Neural cell (in vitro differentiated cells): ENCODE measurements at regions not wholly inside any gene's neighbourhood (a gene's known extent, or its start where the extent isn't known, plus 50 kb on each side); places are given as distances from the start of the nearest gene placed in this dataset.

ENCODE experiments used
- H2AFZ ChIP-seq: fragments of 200-600, 300-800 bp; sonication (generic), shearing (Covaris generic); 2 replicates; pipeline ENCODE4 v1.6.0; 2014; ENCODE audit warnings: low read depth, mild to moderate bottlenecking, antibody characterized with exemption, low read length, moderate library complexity
- H3F3A ChIP-seq: fragments of 200-600 bp; shearing (Covaris generic); 2 replicates; pipeline ENCODE4 v1.6.1; 2016; ENCODE audit warnings: mild to moderate bottlenecking, moderate library complexity, mixed read lengths, antibody characterized with exemption, low read length; ENCODE audit not compliant: insufficient read depth, poor library complexity, severe bottlenecking
- H3K27ac ChIP-seq: fragments of 200-600, 300-800 bp; sonication (generic), shearing (Covaris generic); 2 replicates; pipeline ENCODE4 v1.5.1; 2014; ENCODE audit warnings: mild to moderate bottlenecking, low read length, moderate library complexity
- H3K27me3 ChIP-seq: fragments of 300-800, 200-600 bp; sonication (generic), shearing (Covaris generic); 2 replicates; pipeline ENCODE4 v1.6.0; 2014; ENCODE audit warnings: mild to moderate bottlenecking, low read depth, low read length, moderate library complexity; ENCODE audit not compliant: insufficient read depth
- H3K36me3 ChIP-seq: fragments of 300-800, 200-600 bp; sonication (generic), shearing (Covaris generic); 2 replicates; pipeline ENCODE4 v1.5.1; 2014; ENCODE audit warnings: mild to moderate bottlenecking, antibody characterized with exemption, low read length, moderate library complexity; ENCODE audit not compliant: insufficient read depth
- H3K4me2 ChIP-seq: fragments of 300-800, 200-600 bp; sonication (generic), shearing (Covaris generic); 2 replicates; pipeline ENCODE4 v1.6.0; 2014; ENCODE audit warnings: mild to moderate bottlenecking, low read length
- H3K4me3 ChIP-seq: fragments of 300-800, 200-600 bp; sonication (generic), shearing (Covaris generic); 2 replicates; pipeline ENCODE4 v1.5.1; 2014; ENCODE audit warnings: mild to moderate bottlenecking, low read length, moderate library complexity
- H3K79me2 ChIP-seq: fragments of 200-600 bp; shearing (Covaris generic); replicated peaks from 2 replicates; pipeline ENCODE4 v1.6.0; 2014; ENCODE audit warnings: mild to moderate bottlenecking, low read length, moderate library complexity; ENCODE audit not compliant: insufficient read depth
- H3K9ac ChIP-seq: fragments of 300-800, 200-600 bp; sonication (generic), shearing (Covaris generic); 2 replicates; pipeline ENCODE4 v1.6.1; 2016; ENCODE audit warnings: mild to moderate bottlenecking, low read length, mixed read lengths
- H3K9me2 ChIP-seq: fragments of 200-600 bp; shearing (Covaris generic); 2 replicates; pipeline ENCODE4 v1.6.1; 2016; ENCODE audit warnings: mild to moderate bottlenecking, low read length, mixed read lengths; ENCODE audit not compliant: insufficient read depth
- H3K9me3 ChIP-seq: fragments of 200-600, 300-800 bp; sonication (generic), shearing (Covaris generic); 2 replicates; pipeline ENCODE4 v1.6.1; 2016; ENCODE audit warnings: mild to moderate bottlenecking, mixed run types, low read length, moderate library complexity, mixed read lengths
- H4K20me1 ChIP-seq: fragments of 200-600 bp; shearing (Covaris generic); 2 replicates; pipeline ENCODE4 v1.6.1; 2016; ENCODE audit warnings: mild to moderate bottlenecking, mixed run types; ENCODE audit not compliant: insufficient read depth
- EP300 ChIP-seq: fragments of 450-650 bp; conservative IDR thresholded peaks from 2 replicates; pipeline ENCODE4 v1.6.1; 2014; ENCODE audit warnings: antibody characterized with exemption, mild to moderate bottlenecking, moderate library complexity; ENCODE audit not compliant: poor library complexity, severe bottlenecking
- EZH2 ChIP-seq: fragments of 200-600, 300-800 bp; shearing (Covaris generic), sonication (generic); IDR thresholded peaks from 2 replicates; pipeline ENCODE4 v1.6.1; 2014; ENCODE audit warnings: antibody characterized with exemption, low read length, borderline replicate concordance, mild to moderate bottlenecking; ENCODE audit not compliant: insufficient read depth, poor library complexity, severe bottlenecking
- MXI1 ChIP-seq: fragments of 450-650 bp; conservative IDR thresholded peaks from 2 replicates; pipeline ENCODE4 v1.6.1; 2014; ENCODE audit warnings: antibody characterized with exemption, mild to moderate bottlenecking; ENCODE audit not compliant: poor library complexity, severe bottlenecking
- POLR2AphosphoS5 ChIP-seq: IDR thresholded peaks from 2 replicates; pipeline ENCODE4 v1.6.1; 2012
- RAD21 ChIP-seq: fragments of 450-650 bp; conservative IDR thresholded peaks from 2 replicates; pipeline ENCODE4 v1.6.1; 2014; ENCODE audit warnings: antibody characterized with exemption, mild to moderate bottlenecking, moderate library complexity
- SMC3 ChIP-seq: fragments of 450-650 bp; conservative IDR thresholded peaks from 2 replicates; pipeline ENCODE4 v1.6.1; 2014; ENCODE audit warnings: antibody characterized with exemption, mild to moderate bottlenecking, moderate library complexity; ENCODE audit not compliant: poor library complexity
- TAF1 ChIP-seq: IDR thresholded peaks from 2 replicates; pipeline ENCODE4 v1.6.1; 2012; ENCODE audit warnings: low read depth
- TF ChIP-seq, protein P1 (sequence below): fragments of 450-650 bp; IDR thresholded peaks from 2 replicates; pipeline ENCODE4 v1.5.1; 2014; ENCODE audit warnings: antibody characterized with exemption, mild to moderate bottlenecking, moderate library complexity; ENCODE audit not compliant: poor library complexity, severe bottlenecking
- TF ChIP-seq, protein P2 (sequence below): IDR thresholded peaks from 2 replicates; pipeline ENCODE4 v1.6.1; 2012; ENCODE audit warnings: borderline replicate concordance

DNA sequence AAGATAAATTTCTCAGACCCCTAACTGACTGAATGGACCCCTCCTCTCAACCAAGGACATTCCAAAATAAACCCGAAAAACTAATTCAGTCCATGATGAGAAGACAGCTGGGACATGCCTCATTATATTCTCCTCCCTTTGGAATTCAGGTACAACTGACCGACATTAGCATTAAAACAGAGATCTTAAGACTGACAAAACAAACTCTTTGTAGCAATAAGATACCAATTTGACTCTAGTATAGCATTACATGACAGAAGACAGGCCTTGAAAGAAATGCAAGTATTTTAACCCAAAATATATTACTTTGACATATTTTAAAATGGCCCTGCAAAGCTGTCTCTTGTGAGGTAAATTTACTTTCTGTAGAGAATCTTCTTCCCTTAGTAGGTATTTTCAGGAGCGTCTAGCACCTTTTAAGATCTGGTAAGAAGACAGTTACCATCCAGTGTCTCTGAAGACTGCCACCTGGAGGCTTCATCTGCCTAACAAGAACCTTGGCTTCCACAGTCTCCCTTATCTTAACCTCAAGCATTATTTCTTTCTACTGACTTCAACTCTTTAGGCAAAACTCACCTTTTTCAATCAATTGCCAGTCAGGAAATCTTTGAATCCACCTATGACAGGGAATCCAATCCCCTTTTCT, 957.5 kb downstream of the SLC6A15 start:
- Histone ChIP-seq H3K27ac (no peak overlapping the region), H3K27me3 (no peaks in the 10 kb centered on the region), H3K4me3 (no peak overlapping the region), H3K9me3 (no peaks in the 10 kb centered on the region), H2AFZ (no peak overlapping the region), H3K36me3 (no peaks in the 10 kb centered on the region), H3F3A (no peaks in the 10 kb centered on the region), H3K9ac (no peak overlapping the region), H3K9me2 (no peaks in the 10 kb centered on the region), H3K79me2 (no peaks in the 10 kb centered on the region), H4K20me1 (no peaks in the 10 kb centered on the region), H3K4me2 (no peak overlapping the region)
- TF ChIP-seq EP300, result no peak
- TF ChIP-seq MXI1, result no peak
- no peak for TF ChIP-seq RAD21
- TF ChIP-seq, protein P1, sequence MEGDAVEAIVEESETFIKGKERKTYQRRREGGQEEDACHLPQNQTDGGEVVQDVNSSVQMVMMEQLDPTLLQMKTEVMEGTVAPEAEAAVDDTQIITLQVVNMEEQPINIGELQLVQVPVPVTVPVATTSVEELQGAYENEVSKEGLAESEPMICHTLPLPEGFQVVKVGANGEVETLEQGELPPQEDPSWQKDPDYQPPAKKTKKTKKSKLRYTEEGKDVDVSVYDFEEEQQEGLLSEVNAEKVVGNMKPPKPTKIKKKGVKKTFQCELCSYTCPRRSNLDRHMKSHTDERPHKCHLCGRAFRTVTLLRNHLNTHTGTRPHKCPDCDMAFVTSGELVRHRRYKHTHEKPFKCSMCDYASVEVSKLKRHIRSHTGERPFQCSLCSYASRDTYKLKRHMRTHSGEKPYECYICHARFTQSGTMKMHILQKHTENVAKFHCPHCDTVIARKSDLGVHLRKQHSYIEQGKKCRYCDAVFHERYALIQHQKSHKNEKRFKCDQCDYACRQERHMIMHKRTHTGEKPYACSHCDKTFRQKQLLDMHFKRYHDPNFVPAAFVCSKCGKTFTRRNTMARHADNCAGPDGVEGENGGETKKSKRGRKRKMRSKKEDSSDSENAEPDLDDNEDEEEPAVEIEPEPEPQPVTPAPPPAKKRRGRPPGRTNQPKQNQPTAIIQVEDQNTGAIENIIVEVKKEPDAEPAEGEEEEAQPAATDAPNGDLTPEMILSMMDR, result no peak
- TF ChIP-seq TAF1, result no peak
- TF ChIP-seq, protein P2, sequence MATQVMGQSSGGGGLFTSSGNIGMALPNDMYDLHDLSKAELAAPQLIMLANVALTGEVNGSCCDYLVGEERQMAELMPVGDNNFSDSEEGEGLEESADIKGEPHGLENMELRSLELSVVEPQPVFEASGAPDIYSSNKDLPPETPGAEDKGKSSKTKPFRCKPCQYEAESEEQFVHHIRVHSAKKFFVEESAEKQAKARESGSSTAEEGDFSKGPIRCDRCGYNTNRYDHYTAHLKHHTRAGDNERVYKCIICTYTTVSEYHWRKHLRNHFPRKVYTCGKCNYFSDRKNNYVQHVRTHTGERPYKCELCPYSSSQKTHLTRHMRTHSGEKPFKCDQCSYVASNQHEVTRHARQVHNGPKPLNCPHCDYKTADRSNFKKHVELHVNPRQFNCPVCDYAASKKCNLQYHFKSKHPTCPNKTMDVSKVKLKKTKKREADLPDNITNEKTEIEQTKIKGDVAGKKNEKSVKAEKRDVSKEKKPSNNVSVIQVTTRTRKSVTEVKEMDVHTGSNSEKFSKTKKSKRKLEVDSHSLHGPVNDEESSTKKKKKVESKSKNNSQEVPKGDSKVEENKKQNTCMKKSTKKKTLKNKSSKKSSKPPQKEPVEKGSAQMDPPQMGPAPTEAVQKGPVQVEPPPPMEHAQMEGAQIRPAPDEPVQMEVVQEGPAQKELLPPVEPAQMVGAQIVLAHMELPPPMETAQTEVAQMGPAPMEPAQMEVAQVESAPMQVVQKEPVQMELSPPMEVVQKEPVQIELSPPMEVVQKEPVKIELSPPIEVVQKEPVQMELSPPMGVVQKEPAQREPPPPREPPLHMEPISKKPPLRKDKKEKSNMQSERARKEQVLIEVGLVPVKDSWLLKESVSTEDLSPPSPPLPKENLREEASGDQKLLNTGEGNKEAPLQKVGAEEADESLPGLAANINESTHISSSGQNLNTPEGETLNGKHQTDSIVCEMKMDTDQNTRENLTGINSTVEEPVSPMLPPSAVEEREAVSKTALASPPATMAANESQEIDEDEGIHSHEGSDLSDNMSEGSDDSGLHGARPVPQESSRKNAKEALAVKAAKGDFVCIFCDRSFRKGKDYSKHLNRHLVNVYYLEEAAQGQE, result no peak
- no peak for TF ChIP-seq SMC3
- TF ChIP-seq POLR2AphosphoS5, result no peak
- no peak for TF ChIP-seq EZH2

DNA sequence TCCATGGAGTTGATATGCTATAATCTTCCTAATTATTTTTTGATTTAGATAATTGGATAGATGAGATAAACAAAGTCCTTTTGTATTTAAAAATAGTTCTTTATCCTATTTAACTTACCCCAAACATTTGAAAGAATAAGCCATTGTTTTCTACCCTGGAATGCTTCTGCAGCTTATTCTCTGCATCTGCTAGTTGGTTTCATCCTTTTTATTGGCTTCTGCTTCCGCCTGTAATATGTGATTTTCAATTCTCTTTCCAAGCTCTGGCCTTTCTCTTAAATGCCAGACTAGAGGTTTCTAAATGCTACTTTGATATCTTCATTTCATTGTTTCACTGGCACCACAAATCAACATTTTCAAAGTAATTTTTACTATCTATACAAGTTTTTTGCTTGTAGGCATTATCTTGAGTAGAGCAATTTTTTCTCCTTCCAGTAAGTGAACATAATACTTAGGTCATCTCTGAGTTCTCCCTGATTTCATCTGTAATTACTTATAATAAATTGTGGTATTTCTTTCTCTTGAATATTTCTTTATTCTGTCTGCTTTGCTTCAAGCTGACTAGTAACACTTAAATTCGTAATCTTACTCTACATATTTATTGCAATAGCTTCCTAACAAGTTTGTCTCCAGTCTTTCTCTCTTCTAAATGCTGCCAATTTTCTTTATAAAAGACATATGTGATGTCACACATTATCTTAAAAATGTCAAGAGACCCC, 958.4 kb downstream of the SLC6A15 start:
- no peaks in the 10 kb centered on the region for H4K20me1 ChIP-seq
- TF ChIP-seq MXI1 (no peak), SMC3 (no peak), EZH2 (no peak), RAD21 (no peak), EP300 (no peak), TAF1 (no peak), POLR2AphosphoS5 (no peak)
- TF ChIP-seq, protein P1, result no peak
- TF ChIP-seq, protein P2, result no peak
- no peak overlapping the region for H3K4me3 ChIP-seq
- no peak overlapping the region for H3K9ac ChIP-seq
- no peaks in the 10 kb centered on the region for H3K36me3 ChIP-seq
- H3F3A ChIP-seq, result no peaks in the 10 kb centered on the region
- no peaks in the 10 kb centered on the region for H3K9me2 ChIP-seq
- no peak overlapping the region for H2AFZ ChIP-seq
- H3K79me2 ChIP-seq, result no peaks in the 10 kb centered on the region
- no peaks in the 10 kb centered on the region for H3K27me3 ChIP-seq
- no peak overlapping the region for H3K27ac ChIP-seq
- H3K4me2 ChIP-seq, result no peak overlapping the region
- no peaks in the 10 kb centered on the region for H3K9me3 ChIP-seq
